ENCODE measurements at regions not wholly inside any gene's neighbourhood (a gene's known extent, or its start where the extent isn't known, plus 50 kb on each side); places are given as distances from the start of the nearest gene placed in this dataset.

GRCh38 chr18:46250084-46250811, 146.1 kb downstream of the HAUS1 start (continued):
- TF ChIP-seq CHD7 (IDR thresholded peaks at IDR 0.05; ENCODE audit: low read depth, low read length) (no peak), ATF1 (CRISPR knock-in tag; IDR thresholded peaks at IDR 0.05) (no peak), ATF1 (tag; IDR thresholded peaks at IDR 0.05) (peak; percentile 31; the same call in 1 of the 2 replicates), JUN (IDR thresholded peaks at IDR 0.05; ENCODE audit: borderline replicate concordance, low read depth, low read length) (peak; percentile 80), JUN (CRISPR knock-in tag; IDR thresholded peaks at IDR 0.05; ENCODE audit: borderline replicate concordance) (no peak), ATF7 (IDR thresholded peaks at IDR 0.05) (peak; percentile 97), CREM (IDR thresholded peaks at IDR 0.05; ENCODE audit: low read depth) (0 out of 2 replicates have a peak, but pooled peaks have one; percentile 18), ZNF589 (CRISPR knock-in tag; IDR thresholded peaks at IDR 0.05; ENCODE audit: low read depth) (0 out of 2 replicates have a peak, but pooled peaks have one; percentile 47), BCLAF1 (IDR thresholded peaks at IDR 0.05; ENCODE audit: borderline replicate concordance in 1 of 2, control insufficient read depth in 1 of 2, low read depth in 2 of 2, low read length in 1 of 2) (no peak), SMAD4 (CRISPR knock-in tag; conservative IDR thresholded peaks at IDR 0.05) (0 out of 2 replicates have a peak, but pooled peaks have one; percentile 26), JUNB (CRISPR knock-in tag; conservative IDR thresholded peaks at IDR 0.05) (peak; percentile 89)
